ENCODE measurements at regions not wholly inside any gene's neighbourhood (a gene's known extent, or its start where the extent isn't known, plus 50 kb on each side); places are given as distances from the start of the nearest gene placed in this dataset.

DNA sequence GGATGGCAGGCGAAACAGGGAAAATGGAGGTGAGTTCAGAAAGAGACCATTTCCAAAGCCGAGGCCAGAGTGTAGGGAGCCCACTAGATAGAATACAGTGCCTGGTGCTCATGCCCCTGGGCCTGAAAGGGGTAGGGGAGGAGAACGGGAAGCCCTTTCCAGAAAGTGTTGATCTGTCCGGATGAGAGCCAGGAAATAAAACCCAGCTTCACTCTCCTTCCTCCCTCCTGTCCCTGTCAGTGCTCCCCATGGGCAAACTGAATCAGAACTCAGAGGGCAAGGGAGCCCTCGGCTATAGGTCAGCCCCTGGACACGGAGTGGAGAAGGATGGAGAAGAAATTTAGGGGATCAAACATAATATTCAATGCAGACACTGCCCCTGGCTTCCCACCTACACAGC lies 57.7 kb upstream of the RPL38 start:
- TF ChIP-seq, protein P1, sequence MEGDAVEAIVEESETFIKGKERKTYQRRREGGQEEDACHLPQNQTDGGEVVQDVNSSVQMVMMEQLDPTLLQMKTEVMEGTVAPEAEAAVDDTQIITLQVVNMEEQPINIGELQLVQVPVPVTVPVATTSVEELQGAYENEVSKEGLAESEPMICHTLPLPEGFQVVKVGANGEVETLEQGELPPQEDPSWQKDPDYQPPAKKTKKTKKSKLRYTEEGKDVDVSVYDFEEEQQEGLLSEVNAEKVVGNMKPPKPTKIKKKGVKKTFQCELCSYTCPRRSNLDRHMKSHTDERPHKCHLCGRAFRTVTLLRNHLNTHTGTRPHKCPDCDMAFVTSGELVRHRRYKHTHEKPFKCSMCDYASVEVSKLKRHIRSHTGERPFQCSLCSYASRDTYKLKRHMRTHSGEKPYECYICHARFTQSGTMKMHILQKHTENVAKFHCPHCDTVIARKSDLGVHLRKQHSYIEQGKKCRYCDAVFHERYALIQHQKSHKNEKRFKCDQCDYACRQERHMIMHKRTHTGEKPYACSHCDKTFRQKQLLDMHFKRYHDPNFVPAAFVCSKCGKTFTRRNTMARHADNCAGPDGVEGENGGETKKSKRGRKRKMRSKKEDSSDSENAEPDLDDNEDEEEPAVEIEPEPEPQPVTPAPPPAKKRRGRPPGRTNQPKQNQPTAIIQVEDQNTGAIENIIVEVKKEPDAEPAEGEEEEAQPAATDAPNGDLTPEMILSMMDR (IDR thresholded peaks at IDR 0.05) = no peak
- TF ChIP-seq CREB1 (CRISPR knock-in tag; IDR thresholded peaks at IDR 0.05) (no peak), NFYB (CRISPR knock-in tag; conservative IDR thresholded peaks at IDR 0.05; ENCODE audit: low read depth) (no peak), SMAD3 (CRISPR knock-in tag; IDR thresholded peaks at IDR 0.05; ENCODE audit: borderline replicate concordance) (no peak), FOXP1 (CRISPR knock-in tag; IDR thresholded peaks at IDR 0.05; ENCODE audit: borderline replicate concordance) (no peak), NR3C1 (CRISPR knock-in tag; conservative IDR thresholded peaks at IDR 0.05; ENCODE audit: low read depth) (no peak), FOXK1 (CRISPR knock-in tag; IDR thresholded peaks at IDR 0.05) (no peak), SMAD4 (CRISPR knock-in tag; IDR thresholded peaks at IDR 0.05) (no peak)
- TF ChIP-seq, protein P2, sequence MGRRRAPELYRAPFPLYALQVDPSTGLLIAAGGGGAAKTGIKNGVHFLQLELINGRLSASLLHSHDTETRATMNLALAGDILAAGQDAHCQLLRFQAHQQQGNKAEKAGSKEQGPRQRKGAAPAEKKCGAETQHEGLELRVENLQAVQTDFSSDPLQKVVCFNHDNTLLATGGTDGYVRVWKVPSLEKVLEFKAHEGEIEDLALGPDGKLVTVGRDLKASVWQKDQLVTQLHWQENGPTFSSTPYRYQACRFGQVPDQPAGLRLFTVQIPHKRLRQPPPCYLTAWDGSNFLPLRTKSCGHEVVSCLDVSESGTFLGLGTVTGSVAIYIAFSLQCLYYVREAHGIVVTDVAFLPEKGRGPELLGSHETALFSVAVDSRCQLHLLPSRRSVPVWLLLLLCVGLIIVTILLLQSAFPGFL (CRISPR knock-in tag; IDR thresholded peaks at IDR 0.05; ENCODE audit: borderline replicate concordance) = no peak
- TF ChIP-seq, protein P3, sequence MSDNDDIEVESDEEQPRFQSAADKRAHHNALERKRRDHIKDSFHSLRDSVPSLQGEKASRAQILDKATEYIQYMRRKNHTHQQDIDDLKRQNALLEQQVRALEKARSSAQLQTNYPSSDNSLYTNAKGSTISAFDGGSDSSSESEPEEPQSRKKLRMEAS (CRISPR knock-in tag; IDR thresholded peaks at IDR 0.05) = no peak
- TF ChIP-seq, protein P4, sequence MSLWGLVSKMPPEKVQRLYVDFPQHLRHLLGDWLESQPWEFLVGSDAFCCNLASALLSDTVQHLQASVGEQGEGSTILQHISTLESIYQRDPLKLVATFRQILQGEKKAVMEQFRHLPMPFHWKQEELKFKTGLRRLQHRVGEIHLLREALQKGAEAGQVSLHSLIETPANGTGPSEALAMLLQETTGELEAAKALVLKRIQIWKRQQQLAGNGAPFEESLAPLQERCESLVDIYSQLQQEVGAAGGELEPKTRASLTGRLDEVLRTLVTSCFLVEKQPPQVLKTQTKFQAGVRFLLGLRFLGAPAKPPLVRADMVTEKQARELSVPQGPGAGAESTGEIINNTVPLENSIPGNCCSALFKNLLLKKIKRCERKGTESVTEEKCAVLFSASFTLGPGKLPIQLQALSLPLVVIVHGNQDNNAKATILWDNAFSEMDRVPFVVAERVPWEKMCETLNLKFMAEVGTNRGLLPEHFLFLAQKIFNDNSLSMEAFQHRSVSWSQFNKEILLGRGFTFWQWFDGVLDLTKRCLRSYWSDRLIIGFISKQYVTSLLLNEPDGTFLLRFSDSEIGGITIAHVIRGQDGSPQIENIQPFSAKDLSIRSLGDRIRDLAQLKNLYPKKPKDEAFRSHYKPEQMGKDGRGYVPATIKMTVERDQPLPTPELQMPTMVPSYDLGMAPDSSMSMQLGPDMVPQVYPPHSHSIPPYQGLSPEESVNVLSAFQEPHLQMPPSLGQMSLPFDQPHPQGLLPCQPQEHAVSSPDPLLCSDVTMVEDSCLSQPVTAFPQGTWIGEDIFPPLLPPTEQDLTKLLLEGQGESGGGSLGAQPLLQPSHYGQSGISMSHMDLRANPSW (CRISPR knock-in tag; conservative IDR thresholded peaks at IDR 0.05; ENCODE audit: low read depth) = no peak
- TF ChIP-seq, protein P5, sequence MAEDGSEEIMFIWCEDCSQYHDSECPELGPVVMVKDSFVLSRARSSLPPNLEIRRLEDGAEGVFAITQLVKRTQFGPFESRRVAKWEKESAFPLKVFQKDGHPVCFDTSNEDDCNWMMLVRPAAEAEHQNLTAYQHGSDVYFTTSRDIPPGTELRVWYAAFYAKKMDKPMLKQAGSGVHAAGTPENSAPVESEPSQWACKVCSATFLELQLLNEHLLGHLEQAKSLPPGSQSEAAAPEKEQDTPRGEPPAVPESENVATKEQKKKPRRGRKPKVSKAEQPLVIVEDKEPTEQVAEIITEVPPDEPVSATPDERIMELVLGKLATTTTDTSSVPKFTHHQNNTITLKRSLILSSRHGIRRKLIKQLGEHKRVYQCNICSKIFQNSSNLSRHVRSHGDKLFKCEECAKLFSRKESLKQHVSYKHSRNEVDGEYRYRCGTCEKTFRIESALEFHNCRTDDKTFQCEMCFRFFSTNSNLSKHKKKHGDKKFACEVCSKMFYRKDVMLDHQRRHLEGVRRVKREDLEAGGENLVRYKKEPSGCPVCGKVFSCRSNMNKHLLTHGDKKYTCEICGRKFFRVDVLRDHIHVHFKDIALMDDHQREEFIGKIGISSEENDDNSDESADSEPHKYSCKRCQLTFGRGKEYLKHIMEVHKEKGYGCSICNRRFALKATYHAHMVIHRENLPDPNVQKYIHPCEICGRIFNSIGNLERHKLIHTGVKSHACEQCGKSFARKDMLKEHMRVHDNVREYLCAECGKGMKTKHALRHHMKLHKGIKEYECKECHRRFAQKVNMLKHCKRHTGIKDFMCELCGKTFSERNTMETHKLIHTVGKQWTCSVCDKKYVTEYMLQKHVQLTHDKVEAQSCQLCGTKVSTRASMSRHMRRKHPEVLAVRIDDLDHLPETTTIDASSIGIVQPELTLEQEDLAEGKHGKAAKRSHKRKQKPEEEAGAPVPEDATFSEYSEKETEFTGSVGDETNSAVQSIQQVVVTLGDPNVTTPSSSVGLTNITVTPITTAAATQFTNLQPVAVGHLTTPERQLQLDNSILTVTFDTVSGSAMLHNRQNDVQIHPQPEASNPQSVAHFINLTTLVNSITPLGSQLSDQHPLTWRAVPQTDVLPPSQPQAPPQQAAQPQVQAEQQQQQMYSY (CRISPR knock-in tag; IDR thresholded peaks at IDR 0.05) = no peak
- TF ChIP-seq, protein P6, sequence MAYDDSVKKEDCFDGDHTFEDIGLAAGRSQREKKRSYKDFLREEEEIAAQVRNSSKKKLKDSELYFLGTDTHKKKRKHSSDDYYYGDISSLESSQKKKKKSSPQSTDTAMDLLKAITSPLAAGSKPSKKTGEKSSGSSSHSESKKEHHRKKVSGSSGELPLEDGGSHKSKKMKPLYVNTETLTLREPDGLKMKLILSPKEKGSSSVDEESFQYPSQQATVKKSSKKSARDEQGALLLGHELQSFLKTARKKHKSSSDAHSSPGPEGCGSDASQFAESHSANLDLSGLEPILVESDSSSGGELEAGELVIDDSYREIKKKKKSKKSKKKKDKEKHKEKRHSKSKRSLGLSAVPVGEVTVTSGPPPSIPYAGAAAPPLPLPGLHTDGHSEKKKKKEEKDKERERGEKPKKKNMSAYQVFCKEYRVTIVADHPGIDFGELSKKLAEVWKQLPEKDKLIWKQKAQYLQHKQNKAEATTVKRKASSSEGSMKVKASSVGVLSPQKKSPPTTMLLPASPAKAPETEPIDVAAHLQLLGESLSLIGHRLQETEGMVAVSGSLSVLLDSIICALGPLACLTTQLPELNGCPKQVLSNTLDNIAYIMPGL (CRISPR knock-in tag; IDR thresholded peaks at IDR 0.05) = no peak
- TF ChIP-seq, protein P7, sequence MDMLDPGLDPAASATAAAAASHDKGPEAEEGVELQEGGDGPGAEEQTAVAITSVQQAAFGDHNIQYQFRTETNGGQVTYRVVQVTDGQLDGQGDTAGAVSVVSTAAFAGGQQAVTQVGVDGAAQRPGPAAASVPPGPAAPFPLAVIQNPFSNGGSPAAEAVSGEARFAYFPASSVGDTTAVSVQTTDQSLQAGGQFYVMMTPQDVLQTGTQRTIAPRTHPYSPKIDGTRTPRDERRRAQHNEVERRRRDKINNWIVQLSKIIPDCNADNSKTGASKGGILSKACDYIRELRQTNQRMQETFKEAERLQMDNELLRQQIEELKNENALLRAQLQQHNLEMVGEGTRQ (CRISPR knock-in tag; IDR thresholded peaks at IDR 0.05) = no peak
